Superior temporal gyrus (tissue), 1 donor: ENCODE measurements at regions not wholly inside any gene's neighbourhood (a gene's known extent, or its start where the extent isn't known, plus 50 kb on each side); places are given as distances from the start of the nearest gene placed in this dataset.
"Not testable (repeated sequence)": the region's sequence is repeated elsewhere in the genome, so short reads cannot be mapped to it uniquely, and the experiment has no call there.

Source experiments
- DNase-seq: peaks from one replicate; pipeline ENCODE4 v3.0.0-alpha.2; 2016; ENCODE audit errors: extremely low spot score

DNA sequence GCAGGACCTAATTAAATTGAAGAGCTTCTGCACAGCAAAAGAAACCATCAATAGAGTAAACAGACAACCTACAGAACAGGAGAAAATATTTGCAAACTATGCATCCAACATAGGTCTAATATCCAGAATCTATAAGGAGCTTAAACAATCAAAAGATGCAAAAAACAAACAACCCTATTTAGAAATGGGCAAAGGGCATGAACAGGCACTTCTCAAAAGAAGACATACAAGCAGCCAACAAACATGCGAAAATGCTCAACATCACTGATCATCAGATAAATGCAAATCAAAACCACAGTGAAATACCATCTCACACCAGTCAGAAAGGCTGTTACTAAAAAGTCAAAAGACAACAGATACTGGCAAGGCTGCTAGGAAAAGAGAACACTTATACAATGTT lies 189.2 kb downstream of the CYP26B1 start:
- DNase-seq: not testable (repeated sequence)

DNA sequence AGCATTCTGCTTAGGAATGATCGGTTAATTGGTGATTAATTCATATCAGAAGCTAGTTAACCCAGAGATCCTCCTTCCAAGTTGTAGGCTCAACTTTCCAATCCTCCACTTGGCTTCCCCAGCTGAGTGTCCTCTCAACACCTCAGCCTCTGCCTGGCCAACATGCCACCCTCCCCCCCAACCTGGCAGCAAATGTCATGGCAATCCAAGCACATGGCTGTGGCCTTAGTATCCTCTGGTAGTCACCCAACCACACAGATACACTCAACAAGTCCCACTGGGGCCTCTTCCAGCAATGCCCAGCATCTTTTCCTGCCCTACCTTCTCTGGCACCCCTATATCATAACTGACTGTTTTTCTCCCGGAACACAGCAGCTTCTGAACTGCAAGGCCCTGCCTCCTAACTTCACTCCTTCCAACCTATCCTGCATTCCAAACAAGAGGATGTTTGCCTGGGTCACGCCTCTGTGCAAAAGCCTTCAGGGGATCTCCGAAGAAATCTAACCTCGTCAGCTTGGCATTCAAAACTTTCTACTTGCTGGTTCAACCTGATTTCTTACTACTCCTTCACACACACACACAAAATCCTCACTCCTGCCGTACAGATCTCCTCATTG lies 195.0 kb downstream of the CYP26B1 start:
- no peak for DNase-seq

DNA sequence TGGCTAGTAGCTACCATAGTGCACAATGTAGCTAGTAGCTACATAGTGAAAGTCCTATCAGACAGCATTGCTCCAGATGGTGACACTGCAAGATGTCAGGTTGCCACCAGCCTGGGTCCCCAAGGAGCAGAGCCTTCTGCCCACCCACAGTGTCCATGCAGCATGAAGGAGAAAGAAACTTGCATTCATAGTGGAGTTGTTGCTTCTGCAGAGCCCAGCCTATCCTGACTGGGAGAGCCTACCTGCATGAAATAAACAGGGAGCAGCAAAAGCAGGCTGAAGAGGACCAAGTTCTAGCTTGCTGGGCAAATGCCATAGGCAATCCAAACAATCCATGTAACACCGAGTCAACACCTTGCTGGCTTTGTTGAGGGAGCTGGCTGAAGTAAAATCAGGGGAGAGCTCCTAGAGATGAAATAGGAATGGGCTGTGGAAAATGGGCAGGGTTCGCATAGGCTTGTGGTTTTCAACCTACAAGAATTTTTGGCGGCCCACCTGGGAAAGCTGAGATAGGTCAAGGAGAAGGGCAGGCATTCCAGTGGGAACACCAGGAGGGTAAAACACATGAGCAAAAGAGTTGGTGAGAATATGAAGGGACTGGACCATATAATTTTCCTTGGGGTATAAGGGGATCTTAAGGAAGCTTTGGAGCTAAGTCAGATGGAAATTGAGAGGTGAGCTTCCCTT lies 195.8 kb downstream of the CYP26B1 start:
- no peak for DNase-seq

DNA sequence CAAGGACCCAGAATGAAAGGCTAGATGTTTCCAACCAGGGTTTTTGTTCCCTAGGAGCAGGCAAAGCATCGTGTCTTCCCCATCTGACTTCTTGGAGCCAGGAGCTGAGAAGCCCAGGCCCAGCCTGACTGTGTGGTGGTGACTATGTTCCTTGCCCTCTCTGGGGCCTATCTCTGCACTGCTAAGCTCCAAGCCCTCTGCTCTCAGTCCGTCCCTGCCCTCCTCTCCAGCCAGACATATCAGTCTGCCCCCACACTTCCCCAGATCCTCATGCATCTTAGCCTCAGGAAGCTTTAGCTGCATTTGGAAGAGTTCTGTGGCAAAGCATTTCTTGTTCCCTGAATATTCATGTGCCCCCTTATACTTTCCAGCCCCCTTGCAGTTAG lies 196.6 kb downstream of the CYP26B1 start:
- no peak for DNase-seq

DNA sequence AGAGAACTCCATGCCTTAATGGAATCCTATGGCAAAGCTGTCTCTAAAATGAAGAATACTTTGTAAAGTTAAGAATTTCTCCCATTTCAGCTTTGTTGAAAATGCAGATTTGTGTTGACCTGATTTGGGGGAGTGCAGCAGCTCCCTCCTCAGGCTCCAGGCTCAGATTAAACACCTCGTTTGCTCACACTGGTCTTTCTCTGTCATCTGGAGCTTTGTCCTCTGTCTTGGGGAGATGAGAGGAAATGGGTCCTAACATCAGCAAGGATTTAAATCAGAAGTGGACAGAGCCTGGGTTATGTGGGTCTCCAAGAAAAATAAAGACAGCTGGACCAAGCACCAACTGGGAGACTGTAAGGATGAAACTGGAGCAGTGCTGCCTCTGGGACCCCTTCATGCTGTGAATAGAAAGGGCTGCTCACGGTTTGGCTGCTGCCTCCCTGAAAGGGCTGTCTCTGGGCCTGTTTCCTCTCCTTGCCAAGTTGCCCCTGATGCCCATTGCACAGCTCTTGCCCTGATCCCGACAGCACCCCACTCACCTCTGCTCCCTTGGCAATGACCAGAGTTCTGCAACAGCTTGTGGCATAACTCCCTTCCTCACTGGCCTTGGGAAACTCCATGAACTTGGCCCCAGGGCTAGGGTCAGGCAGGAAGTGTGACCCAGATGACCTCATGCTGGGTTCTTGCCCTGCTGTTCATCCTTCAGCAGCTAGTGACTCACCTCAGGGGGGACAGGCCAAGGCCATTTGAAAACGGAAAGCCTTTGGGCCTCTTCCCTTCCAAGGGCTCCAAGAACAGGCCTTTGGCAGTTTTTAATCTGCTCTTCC lies 197.2 kb downstream of the CYP26B1 start:
- no peak for DNase-seq

DNA sequence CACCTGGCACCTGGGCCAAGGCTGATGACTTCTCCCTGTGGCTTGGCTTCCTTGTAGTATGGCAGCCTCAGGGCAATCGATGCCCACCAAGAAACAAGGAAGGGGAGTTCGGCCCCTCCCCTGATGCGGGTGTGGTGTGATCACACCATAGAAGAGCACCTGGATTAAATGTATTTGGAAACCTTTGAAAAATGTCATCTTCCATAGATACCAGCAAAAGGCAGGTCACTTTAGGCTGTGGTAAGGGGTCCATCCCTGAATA lies 198.2 kb downstream of the CYP26B1 start:
- DNase-seq: no peak

DNA sequence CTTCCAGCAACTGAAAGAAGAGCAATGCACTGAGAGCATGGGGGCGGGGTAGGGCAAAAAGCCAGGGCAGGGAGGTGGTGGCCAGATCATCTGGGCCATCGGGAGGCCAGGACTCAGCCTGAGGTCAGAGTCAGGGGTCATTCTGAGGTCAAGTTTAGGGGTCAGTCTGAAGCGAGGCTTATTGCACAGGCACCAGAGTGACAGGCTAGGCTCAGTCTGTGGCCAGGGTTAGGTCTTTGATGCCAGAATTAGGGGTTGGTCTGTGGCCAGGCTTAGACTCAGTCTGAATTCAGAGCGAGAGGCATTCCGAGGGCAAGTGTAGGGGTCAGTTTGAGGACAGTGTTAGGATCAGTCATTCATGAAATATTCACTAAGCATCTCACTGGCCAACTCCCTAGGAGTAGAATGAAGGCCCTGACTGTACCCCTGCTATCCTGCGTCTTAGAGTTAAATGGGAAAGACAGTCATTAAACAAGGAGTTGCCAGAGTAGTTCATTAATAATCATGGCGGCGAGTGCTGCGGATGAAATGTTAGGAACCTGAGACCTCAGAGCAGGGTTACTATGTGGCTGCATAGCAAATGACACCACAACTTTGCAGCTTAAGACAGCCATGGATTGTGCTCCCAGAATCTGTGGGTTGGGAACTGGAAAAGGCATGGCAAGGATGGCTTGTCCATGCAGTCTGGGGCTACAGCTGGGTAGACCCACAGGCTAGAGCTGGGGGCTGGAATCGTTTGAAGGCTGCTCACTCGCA lies 198.7 kb downstream of the CYP26B1 start:
- DNase-seq: no peak

DNA sequence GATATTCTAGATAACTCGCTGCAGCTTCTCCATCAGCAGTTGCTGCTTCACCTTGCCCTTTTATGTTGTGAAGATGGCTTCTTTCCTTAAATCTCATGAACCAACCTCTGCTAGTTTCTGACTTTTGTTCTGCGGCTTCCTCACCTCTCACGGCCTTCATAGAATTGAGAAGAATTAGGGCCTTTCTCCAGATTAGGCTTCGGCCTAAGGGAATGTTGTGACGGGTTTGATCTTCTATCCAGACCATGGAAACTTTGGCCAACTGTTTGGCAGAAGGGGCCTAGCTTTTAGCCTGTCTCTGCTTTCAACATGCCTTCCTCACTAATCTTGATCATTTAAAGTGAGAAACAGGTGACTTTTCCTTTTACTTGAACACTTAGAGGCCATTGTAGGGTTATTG lies 199.9 kb downstream of the CYP26B1 start:
- DNase-seq: no peak

DNA sequence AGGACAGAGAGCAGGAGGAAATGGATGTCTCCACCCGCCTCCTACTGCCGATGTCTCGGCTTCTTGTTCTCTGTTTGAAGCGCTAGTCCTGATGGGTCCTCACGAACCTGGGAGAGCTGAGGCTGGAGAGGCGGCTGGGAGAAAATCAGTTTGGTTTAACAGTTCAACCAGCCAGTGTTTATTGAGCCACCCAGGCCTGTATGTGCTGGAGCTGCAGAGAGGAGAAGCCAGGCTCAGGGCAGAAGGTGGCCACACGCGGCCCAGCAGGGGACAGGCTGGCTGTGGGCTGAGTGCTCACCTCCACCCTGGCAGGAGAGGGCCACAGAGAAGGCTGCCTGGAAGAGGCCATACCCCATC lies 202.1 kb downstream of the CYP26B1 start:
- no peak for DNase-seq

DNA sequence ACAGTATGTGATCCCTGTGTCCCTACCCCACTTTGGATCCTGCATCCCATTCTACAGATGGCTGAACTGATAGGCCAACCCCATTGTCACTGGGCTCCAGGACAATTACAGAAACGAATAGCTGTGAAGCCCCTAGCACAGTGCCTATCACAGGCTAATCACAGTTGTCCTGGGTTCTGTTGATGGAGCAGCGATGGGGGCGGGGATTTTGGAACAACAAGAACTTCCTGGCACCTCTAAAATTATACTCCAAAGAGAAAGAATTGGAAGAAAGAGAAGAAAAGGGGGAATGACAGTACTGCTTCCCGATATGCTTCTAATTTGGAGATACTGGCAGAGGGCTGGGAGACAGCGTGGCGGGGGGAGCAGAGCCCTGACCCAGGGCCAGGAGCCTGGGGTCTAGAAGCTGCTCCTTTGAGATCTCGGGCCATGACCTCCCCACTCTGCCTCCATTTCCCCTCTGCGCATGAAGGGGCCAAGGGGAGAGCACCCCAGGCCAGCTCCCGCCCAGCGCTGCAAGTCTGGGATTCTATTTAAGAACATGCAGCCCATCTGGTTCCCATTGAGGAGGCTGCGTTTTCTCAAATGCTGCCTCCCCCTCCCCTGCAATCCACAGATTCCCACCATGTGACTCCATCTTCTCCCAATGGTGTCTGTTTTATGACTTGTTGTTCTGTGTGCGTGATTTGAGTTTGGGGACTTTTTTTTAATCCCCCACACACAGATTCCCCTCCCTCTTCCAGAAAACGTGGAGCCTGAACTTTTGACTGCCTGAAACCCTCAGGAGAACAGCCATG lies 202.7 kb downstream of the CYP26B1 start:
- no peak for DNase-seq

DNA sequence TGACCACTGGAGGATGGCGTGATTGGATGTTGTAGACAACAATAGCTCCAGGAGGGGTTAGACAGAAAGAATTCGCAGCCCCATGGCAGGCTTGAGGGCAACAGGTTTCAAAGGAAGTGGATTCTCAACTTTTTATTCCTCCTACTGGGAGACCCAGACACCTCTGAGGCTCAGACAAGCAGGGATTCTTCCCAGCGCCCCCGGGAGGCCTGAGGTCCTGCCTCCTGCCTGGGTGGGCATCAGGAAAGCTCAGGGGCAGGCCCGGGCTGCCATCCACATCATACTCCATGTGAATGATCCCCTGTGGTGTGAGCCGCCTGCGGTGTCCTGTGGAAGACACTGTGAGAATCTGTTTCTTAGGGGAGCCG lies 203.5 kb downstream of the CYP26B1 start:
- DNase-seq: no peak

DNA sequence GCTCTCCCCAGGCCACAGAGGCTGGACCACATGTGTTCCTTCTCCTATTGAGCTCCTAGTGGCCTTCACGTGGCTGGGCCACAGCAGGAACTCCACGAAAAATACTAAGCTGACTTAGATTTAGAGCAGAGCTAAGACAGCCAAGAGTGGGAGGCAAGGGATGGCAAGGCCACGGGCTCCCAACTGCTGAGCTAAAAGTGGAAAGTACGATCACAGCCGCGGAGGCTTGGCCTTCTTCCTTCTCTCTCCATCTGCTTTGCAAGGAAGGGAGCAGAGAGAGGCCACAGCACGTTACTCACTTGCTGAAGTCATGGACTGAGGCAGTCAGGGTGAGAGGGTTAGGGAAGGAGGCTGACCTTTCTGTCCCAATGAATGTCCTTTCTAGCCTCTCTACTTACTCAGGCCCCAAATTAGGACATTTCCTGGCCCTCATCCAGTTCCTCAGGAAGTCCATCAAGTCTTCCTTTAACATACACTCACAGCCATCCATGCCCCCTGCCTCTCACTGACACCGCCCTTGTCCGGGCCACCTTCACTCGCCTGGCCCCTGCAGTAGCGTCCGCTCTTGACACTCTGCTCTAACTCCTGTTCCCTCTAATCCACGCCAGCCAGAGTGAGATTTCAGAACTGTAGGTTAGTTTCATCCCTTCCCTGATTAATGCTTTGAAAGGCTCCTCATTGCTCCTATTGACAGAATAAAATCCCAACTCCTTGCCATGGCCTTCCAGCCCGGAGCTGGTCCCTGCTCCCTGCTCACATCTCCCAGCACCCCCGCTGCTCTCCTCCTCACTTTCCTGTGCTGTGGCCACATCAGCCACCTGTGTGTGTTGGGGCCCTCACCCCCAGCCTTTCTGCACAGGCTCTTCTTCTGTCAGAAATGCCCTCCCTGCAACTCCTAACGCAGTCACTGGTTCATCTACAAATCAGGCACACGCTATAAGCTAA lies 204.2 kb downstream of the CYP26B1 start:
- peak; percentile 42 for DNase-seq

DNA sequence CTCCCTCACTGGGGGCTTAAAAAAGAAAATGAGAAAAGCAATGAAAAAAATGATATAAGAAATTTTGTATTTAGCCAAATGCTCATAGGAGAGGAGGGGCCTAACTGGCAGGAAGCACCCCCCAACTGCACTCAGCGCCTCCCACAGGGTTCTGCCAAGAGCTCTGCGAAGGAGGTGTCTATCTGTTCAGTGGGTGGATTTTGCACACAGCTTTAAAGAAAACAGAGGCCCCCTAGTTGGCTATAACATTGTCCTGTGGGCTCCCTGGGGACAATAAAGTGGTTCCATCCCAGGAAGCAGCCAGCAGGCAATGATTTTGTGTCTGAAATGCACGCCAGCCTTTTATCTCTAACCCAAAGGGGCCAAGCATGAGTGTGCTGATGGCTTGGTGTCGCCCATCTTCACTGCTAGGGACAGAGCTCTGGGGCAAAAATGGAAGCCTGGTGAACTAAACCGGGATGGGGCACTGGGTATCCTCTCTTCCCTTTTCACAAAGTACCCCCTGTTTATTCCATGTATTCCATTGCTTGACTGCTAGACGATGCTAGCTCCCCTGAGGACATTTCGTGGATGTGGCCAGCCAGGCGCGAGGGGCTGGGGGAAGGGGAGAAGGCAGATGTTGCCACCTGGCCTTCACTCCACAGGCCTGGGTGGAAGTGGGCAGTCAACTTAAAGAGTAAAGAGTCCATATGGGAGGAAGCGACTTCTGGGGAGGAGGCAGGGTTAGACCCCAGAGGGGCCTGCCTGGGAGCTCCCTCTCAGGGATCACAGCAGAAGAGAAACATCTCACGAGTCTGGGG lies 205.7 kb downstream of the CYP26B1 start:
- no peak for DNase-seq

DNA sequence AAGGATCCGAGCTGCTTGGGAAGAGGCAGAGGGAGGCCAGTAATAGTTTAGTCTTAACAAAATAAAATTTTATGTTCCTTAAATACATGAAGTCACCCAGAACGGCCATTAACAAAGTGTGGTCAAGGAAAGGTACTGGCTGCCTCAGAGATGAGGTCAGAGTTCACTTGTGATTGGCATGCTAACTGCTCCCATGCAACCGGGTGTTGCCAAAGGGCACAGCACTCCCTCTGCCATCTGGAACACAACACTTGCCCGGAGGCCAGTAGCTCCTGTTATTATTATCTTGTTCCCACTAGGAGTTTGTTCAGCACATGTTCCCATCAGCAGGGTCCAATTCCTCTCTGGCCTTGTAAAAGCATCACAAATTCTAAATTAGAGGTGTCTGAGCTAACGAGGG lies 207.0 kb downstream of the CYP26B1 start:
- no peak for DNase-seq

DNA sequence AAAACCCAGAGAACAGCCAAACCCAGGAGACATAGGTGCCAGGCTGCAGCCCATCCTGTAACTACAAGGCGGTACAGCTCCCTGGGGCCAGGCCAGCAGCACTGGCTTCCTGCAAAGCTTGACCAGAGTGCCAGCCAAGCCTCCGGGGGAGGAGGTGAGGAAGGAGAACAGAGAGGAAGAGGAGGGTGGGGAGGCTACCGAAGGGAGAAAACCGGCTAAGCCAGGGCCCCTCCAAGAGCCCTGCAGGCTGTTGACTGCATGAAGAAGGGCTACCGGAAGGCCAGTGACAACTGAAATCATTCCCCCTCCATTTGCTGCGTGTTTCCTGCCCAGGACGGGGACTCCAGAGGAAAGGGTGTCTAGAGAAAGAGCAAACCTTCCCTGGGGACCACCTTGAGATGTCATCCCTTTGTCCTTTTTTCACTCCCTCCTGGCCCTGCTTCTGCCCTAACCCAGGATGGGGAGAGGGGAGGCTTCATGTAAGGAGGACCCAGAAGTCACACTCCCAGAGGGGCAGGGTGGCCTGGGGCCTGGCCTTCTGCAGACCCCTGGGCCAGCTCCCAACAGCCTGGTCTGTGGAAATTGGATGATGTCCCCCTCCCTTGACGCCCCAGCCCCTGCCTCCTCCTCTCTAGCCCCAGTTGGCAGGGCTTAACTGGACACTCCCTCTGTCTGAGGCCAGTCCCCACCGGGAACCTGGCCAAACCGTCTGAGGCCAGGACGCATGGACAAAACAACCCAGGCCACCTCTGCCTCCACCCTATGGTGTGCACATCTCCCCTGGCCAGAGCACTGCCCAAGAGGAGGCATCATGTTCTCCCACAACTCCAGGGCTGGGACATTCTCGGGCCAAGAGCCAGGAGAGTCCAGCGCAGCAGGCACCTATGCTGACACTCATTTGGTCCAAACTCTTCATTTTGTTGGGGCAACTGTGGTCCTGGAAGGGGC lies 207.8 kb downstream of the CYP26B1 start:
- DNase-seq: no peak

DNA sequence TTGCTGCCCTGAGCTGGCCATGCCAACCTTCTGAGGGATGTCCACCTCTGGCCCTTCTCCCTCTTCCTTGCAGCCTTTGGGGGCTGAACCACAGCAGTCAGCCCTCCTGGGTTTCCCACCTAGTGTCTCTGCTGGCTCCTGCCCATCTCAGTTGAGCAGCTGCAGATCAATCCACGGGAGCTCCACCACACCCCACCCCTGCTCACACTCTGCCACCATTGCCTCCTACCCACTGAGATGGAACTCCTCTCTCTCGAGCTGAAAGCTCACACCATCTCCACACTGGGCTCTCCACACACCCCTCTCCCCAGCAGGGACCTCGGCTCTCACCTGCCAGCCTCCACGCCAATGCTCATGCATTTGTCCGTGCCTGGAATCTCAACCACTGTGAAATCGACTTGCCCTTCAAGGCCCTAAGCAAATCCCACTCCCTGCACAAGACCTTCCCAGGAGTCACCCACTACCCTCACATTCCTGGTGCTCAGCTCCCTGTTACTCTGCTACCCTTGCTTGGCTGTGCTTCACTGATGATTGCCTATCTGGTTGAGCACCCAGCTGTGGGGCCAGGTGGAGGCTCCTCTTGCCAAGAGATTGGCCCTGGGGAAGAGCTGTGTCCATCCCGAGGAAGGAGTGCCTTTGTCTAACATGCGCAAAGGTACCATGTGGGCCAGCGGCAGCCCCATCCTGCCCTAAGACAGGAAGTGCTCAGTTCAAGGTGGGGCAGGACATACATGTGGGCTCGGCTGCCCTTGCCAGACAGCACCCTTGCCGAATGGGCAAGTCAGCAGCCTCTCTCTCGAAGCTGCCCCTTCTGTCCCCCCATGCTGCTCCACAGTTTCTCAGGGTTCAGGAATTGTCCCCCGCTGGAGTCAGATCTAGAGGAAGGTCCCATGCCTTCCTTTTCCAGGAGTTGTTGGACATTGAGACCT lies 208.7 kb downstream of the CYP26B1 start:
- DNase-seq: no peak

DNA sequence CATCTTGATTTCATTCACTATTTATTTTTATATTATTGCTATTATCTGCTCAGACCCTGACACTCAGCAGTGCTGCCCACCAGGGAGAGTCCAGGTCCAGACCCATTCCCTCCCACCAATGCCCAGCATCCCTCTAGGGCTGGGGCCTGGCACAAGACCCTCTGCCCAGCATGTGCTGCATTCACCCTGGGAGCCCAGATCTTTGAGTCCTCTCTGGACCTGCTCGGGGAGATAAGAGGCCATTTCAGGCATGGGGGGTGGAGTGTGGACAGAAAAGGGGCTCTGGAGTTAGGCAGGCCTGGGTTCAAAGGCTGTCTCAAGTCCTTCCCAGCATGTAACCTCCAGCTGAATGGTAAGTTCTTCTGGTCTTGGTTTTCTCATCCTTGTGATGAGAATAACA lies 209.6 kb downstream of the CYP26B1 start:
- DNase-seq: no peak

DNA sequence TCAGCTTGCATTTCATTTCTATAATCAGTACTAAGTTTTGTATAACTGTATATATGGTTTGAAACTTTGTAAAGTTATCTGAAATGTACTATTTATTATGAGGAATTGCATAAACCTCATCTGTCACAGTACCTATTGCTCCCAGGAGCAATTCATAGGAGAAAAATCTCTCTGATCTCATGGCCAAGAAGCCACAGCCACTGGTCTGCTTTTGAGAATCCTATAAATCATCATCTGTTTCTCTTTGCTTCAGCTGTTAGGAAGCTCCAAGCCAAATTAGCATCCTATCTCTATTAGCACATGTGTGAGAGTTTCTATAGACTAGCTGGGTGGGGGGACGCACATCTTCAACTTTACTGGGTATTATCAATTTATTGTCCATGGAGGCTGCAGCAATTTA lies 210.3 kb downstream of the CYP26B1 start:
- no peak for DNase-seq
